Lower leg skin (tissue), 3 donors: ENCODE measurements at regions not wholly inside any gene's neighbourhood (a gene's known extent, or its start where the extent isn't known, plus 50 kb on each side); places are given as distances from the start of the nearest gene placed in this dataset.

Source experiments
- POLR2A ChIP-seq, 2 donors: fragments of 450-650 bp; IDR thresholded peaks; one replicate each; pipeline ENCODE4 v1.6.1; 2016 to 2017; ENCODE audit warnings: antibody characterized with exemption in 2 of 2, mild to moderate bottlenecking in 1 of 2, moderate library complexity in 1 of 2
- TF ChIP-seq, protein P1 (sequence below), 3 donors: fragments of 450-650 bp; IDR thresholded peaks; one replicate each; pipeline ENCODE4 v1.5.1; 2016; ENCODE audit warnings: antibody characterized with exemption in 3 of 3, mild to moderate bottlenecking in 3 of 3, moderate library complexity in 2 of 3

DNA sequence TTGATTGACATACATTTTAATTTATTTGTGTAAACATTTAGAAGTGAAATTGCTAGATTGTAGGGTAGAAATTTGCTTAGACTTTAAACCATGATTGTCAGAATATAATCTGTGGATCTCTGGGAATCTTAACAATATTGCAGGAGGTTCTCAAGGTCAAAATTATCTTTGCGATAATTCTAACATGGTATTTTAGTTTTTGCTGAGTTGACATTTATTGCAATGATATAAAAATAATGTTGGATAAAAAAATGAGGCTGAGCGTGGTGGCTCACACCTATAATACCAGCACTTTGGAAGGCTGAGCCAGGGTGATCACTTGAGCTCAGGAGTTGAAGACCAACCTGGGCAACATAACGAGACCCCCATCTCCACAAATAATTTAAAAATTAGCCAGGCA lies 70.3 kb upstream of the SGCD start:
- TF ChIP-seq, protein P1, sequence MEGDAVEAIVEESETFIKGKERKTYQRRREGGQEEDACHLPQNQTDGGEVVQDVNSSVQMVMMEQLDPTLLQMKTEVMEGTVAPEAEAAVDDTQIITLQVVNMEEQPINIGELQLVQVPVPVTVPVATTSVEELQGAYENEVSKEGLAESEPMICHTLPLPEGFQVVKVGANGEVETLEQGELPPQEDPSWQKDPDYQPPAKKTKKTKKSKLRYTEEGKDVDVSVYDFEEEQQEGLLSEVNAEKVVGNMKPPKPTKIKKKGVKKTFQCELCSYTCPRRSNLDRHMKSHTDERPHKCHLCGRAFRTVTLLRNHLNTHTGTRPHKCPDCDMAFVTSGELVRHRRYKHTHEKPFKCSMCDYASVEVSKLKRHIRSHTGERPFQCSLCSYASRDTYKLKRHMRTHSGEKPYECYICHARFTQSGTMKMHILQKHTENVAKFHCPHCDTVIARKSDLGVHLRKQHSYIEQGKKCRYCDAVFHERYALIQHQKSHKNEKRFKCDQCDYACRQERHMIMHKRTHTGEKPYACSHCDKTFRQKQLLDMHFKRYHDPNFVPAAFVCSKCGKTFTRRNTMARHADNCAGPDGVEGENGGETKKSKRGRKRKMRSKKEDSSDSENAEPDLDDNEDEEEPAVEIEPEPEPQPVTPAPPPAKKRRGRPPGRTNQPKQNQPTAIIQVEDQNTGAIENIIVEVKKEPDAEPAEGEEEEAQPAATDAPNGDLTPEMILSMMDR (IDR thresholded peaks at IDR 0.05) = no peak
- TF ChIP-seq POLR2A (IDR thresholded peaks at IDR 0.05) = no peak
